BJ (cell line): ENCODE measurements at regions not wholly inside any gene's neighbourhood (a gene's known extent, or its start where the extent isn't known, plus 50 kb on each side); places are given as distances from the start of the nearest gene placed in this dataset.

ENCODE experiments used
- CTCF ChIA-PET: fragments of 350-600 bp; formaldehyde crosslinking; extraction: SDS; loops from one replicate; lab custom pipeline; 2021; ENCODE audit warnings: antibody characterized with exemption, inconsistent platforms; lab: Yijun Ruan, JAX
- POLR2A ChIA-PET: fragments of 300-600 bp; sonication (Branson Sonifier 250); formaldehyde crosslinking; extraction: SDS; loops from one replicate; lab custom pipeline; 2021; ENCODE audit warnings: antibody characterized with exemption; lab: Charles Lee
- DNase-seq: peaks from one replicate; pipeline ENCODE4 v3.0.0-alpha.2; 2011; ENCODE audit warnings: low read depth
- H3K27me3 ChIP-seq: 2 replicates; pipeline ENCODE4 v1.6.0; 2011; ENCODE audit warnings: low read length; ENCODE audit not compliant: control insufficient read depth, insufficient read depth
- H3K36me3 ChIP-seq: 2 replicates; pipeline ENCODE4 v1.5.1; 2011; ENCODE audit warnings: low read length; ENCODE audit not compliant: control insufficient read depth, insufficient read depth
- H3K4me3 ChIP-seq: 2 replicates; pipeline ENCODE4 v1.5.1; 2011; ENCODE audit warnings: low read depth, mild to moderate bottlenecking, control low read depth, low read length
- CTCF ChIP-seq: IDR thresholded peaks from 2 replicates; pipeline ENCODE4 v1.5.1; 2011; ENCODE audit warnings: low read depth, mild to moderate bottlenecking, control low read depth, inconsistent platforms, low read length, moderate library complexity; ENCODE audit not compliant: insufficient read depth

DNA sequence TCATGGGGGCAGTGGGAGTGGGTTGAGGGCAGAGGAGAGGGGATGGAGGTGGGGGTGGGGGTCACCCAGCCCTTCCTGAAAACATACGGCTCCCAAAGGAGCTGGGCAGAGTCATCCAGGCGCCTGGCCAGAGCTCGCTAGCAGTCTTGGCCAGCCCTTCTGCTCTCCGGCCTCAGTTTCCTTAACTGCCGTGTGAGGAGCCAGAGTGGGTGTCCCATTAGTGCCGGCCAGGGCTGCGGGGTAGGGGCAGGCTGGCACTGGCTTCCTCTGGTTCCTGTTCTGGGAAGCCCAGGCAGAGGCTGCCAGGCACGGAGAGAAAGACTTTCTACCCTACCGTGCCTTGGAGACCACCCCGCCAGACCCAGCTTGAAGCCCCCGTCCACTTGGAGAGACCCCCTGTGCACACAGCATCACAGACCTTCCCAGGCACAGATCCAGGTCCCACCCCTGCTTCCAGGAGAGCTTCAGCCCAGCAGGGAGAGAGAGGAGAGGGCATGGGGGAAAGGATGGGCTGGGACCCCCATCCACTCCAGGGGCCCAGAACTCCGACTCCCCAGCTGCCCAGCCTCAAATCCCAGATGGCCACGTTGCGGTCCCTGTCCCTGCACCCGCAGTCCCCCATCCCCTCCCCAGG is 93.3 kb downstream of the RFLNA start:
- CTCF ChIA-PET, result interaction anchor here (1.2 to 3.1 kb wide), 6 partner anchors 10 to 383 kb away, joined by 4 to 16 read pairs (median 6); no protein-coding TSS in a partner anchor
- POLR2A ChIA-PET, result interaction anchor here (0.6 to 0.9 kb wide), 4 partner anchors 8 to 120 kb away, joined by 3 to 6 read pairs (median 4); no protein-coding TSS in a partner anchor
- peaks cover 12% of the 10 kb centered on the region for H3K36me3 ChIP-seq
- H3K4me3 ChIP-seq, result peak overlapping the region; percentile 93
- no peak for TF ChIP-seq CTCF
- DNase-seq, result no peak
- no peaks in the 10 kb centered on the region for H3K27me3 ChIP-seq

DNA sequence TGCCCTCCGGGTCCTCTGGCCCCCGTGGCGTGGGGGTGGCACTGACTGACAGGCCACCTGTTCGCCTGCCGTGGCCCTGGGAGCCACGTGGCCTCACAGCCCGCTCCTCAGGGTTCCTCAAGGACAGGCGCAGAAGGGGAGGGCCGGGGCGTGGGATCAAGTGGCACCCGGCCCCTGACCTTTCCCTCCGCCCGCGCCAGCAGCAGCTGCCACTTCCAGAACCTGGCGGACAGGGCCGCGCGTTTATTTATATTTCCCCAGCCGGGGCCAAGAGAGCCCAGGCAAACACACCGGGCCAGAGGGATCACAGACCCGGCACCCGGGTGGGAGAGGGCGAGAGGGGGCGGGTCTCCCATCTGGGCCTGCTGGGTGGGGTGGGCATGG is 92.6 kb downstream of the RFLNA start:
- Histone ChIP-seq H3K36me3 (peaks cover 17% of the 10 kb centered on the region), H3K27me3 (no peaks in the 10 kb centered on the region), H3K4me3 (peak overlapping the region; percentile 93)
- DNase-seq, result no peak
- TF ChIP-seq CTCF, result no peak
- POLR2A ChIA-PET, result no interaction called here
- CTCF ChIA-PET, result interaction anchor here (1.6 to 3.1 kb wide), 5 partner anchors 11 to 384 kb away, joined by 4 to 16 read pairs (median 6); no protein-coding TSS in a partner anchor

GRCh38 chr12:124386661-124387527 is 92.0 kb downstream of the RFLNA start:
- POLR2A ChIA-PET, result interaction anchor here (0.6 kb wide), 1 partner anchor 385 kb away, joined by 6 read pairs; no protein-coding TSS in a partner anchor
- CTCF ChIA-PET, result interaction anchor here (1.2 to 2.8 kb wide), 4 partner anchors 17 to 385 kb away, joined by 3 to 9 read pairs (median 5); no protein-coding TSS in a partner anchor
- H3K36me3 ChIP-seq, result peaks cover 19% of the 10 kb centered on the region
- no peak for DNase-seq
- TF ChIP-seq CTCF, result no peak
- H3K4me3 ChIP-seq, result peak overlapping the region; percentile 93
- no peaks in the 10 kb centered on the region for H3K27me3 ChIP-seq

DNA sequence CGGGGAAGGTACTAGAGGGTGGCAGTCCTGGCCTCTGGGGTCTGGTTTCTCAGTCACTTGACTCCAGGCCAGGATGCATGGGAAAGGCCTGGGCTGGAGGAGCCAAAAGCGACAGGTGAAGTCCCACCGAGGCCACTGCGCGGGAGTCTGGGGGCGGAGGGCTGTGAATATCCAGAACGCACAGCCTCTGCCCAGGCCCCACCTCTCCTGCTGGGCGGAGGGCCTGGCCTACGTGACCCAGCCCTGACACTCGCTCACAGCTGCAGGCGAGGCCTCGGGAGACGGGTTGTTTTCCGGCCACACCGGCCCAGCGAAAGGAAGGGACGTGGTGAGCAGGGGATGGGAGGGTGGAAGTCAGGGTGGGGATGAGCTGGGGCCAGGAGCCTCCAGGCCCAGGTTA is 91.2 kb downstream of the RFLNA start:
- DNase-seq, result no peak
- no peak for TF ChIP-seq CTCF
- Histone ChIP-seq H3K27me3 (no peaks in the 10 kb centered on the region), H3K36me3 (peaks cover 19% of the 10 kb centered on the region), H3K4me3 (peak overlapping the region; percentile 93)
- ChIA-PET POLR2A (no interaction called here), CTCF (interaction anchor here (1.2 to 1.6 kb wide), 2 partner anchors 39 to 385 kb away, joined by 3 to 4 read pairs; no protein-coding TSS in a partner anchor)
